Suppressor macrophage treated with lipopolysaccharide for 1 hour (primary cell): ENCODE measurements at regions not wholly inside any gene's neighbourhood (a gene's known extent, or its start where the extent isn't known, plus 50 kb on each side); places are given as distances from the start of the nearest gene placed in this dataset.
"Not testable (repeated sequence)": the region's sequence is repeated elsewhere in the genome, so short reads cannot be mapped to it uniquely, and the experiment has no call there.

Experiments used
- DNase-seq, 3 donors: peaks; one replicate each; pipeline ENCODE4 v3.0.0-alpha.2; 2020 to 2022

- DNase-seq: peak in 2 of 3 donors; percentile 11 to 32
Measured at GRCh38 chr7:81887098-81888090, 117.5 kb upstream of the HGF start.

GRCh38 chr7:81886211-81886764, 116.4 kb upstream of the HGF start:
- DNase-seq: no peak

GRCh38 chr7:81884817-81885216, 115.0 kb upstream of the HGF start:
- peak in 1 of 3 donors; percentile 8 for DNase-seq

- DNase-seq: no peak
Measured at GRCh38 chr7:81883801-81884393, 114.0 kb upstream of the HGF start.

- DNase-seq: no peak
Measured at GRCh38 chr7:81882086-81882485, 112.2 kb upstream of the HGF start.

GRCh38 chr7:81877890-81878289, 108.0 kb upstream of the HGF start:
- no peak for DNase-seq

- DNase-seq: no peak
Measured at GRCh38 chr7:81873559-81873958, 103.7 kb upstream of the HGF start.

- DNase-seq: no peak
Measured at GRCh38 chr7:81871606-81872265, 101.9 kb upstream of the HGF start.

GRCh38 chr7:81870608-81871007, 100.8 kb upstream of the HGF start:
- no peak for DNase-seq

- no peak for DNase-seq
Measured at GRCh38 chr7:81869670-81870069, 99.8 kb upstream of the HGF start.

GRCh38 chr7:81865754-81866153, 95.9 kb upstream of the HGF start:
- no peak for DNase-seq

GRCh38 chr7:81859433-81859832, 89.6 kb upstream of the HGF start:
- DNase-seq: no peak

GRCh38 chr7:81858820-81859219, 89.0 kb upstream of the HGF start:
- DNase-seq: not testable (repeated sequence)

- DNase-seq: peak in 2 of 3 donors; percentile 7 to 16
Measured at GRCh38 chr7:81857385-81857784, 87.5 kb upstream of the HGF start.

- no peak for DNase-seq
Measured at GRCh38 chr7:81854518-81854917, 84.7 kb upstream of the HGF start.

GRCh38 chr7:81852701-81853100, 82.9 kb upstream of the HGF start:
- DNase-seq: no peak

- no peak for DNase-seq
Measured at GRCh38 chr7:81851413-81851812, 81.6 kb upstream of the HGF start.

GRCh38 chr7:81846398-81846797, 76.6 kb upstream of the HGF start:
- DNase-seq: peak; percentile 83 to 94 (median 92)

- peak; percentile 23 to 60 (median 57) for DNase-seq
Measured at GRCh38 chr7:81845744-81846241, 75.9 kb upstream of the HGF start.

- not testable (repeated sequence) for DNase-seq
Measured at GRCh38 chr7:81843657-81844056, 73.8 kb upstream of the HGF start.

- DNase-seq: no peak
Measured at GRCh38 chr7:81842361-81842760, 72.5 kb upstream of the HGF start.

- DNase-seq: peak; percentile 38 to 78 (median 70)
Measured at GRCh38 chr7:81839708-81840369, 70.0 kb upstream of the HGF start.
